H9 (cell line): ENCODE measurements at regions not wholly inside any gene's neighbourhood (a gene's known extent, or its start where the extent isn't known, plus 50 kb on each side); places are given as distances from the start of the nearest gene placed in this dataset.
A peak's percentile ranks its signal among the peaks of the same experiment; 100 is the strongest.

Source experiments
- DNase-seq: peaks from one replicate; pipeline ENCODE4 v3.0.0-alpha.2; 2017
- H2AFZ ChIP-seq: one replicate; pipeline ENCODE4 v1.6.1; 2013; ENCODE audit warnings: mild to moderate bottlenecking, low read length, control low read depth, moderate library complexity
- H2AK5ac ChIP-seq: 2 replicates; pipeline ENCODE4 v1.6.1; 2013; ENCODE audit warnings: low read length, control low read depth, mixed read lengths; ENCODE audit not compliant: insufficient read length
- H2BK120ac ChIP-seq: one replicate; pipeline ENCODE4 v1.6.1; 2013; ENCODE audit warnings: low read depth, mild to moderate bottlenecking, low read length, control low read depth, inconsistent platforms; ENCODE audit not compliant: poor library complexity, severe bottlenecking
- H2BK12ac ChIP-seq: 2 replicates; pipeline ENCODE4 v1.6.1; 2013; ENCODE audit warnings: low read length, control low read depth, mixed read lengths, low read depth; ENCODE audit not compliant: insufficient read length
- H2BK15ac ChIP-seq: 2 replicates; pipeline ENCODE4 v1.6.1; 2013; ENCODE audit warnings: low read depth, low read length, control low read depth
- H2BK20ac ChIP-seq: one replicate; pipeline ENCODE4 v1.6.1; 2013; ENCODE audit warnings: low read depth, mild to moderate bottlenecking, low read length, control low read depth, inconsistent platforms; ENCODE audit not compliant: poor library complexity, severe bottlenecking
- H2BK5ac ChIP-seq: 2 replicates; pipeline ENCODE4 v1.6.1; 2013; ENCODE audit warnings: low read length, control low read depth, mixed read lengths; ENCODE audit not compliant: insufficient read length
- H3K14ac ChIP-seq: 2 replicates; pipeline ENCODE4 v1.6.1; 2013; ENCODE audit warnings: low read length, control low read depth; ENCODE audit not compliant: insufficient read depth
- H3K18ac ChIP-seq: 2 replicates; pipeline ENCODE4 v1.6.1; 2013; ENCODE audit warnings: low read depth, mild to moderate bottlenecking, mixed read lengths, low read length, control low read depth; ENCODE audit not compliant: insufficient read length
- H3K23ac ChIP-seq: 2 replicates; pipeline ENCODE4 v1.6.1; 2013; ENCODE audit warnings: low read length, control low read depth, mixed read lengths, low read depth; ENCODE audit not compliant: insufficient read length
- H3K23me2 ChIP-seq: 2 replicates; pipeline ENCODE4 v1.6.1; 2013; ENCODE audit warnings: low read depth, mild to moderate bottlenecking, mixed read lengths, low read length, control low read depth; ENCODE audit not compliant: insufficient read length, poor library complexity, severe bottlenecking
- H3K27ac ChIP-seq: 2 replicates; pipeline ENCODE4 v1.5.1; 2013; ENCODE audit warnings: low read length, control low read depth, mixed read lengths, low read depth; ENCODE audit not compliant: insufficient read length
- H3K27me3 ChIP-seq: 2 replicates; pipeline ENCODE4 v1.6.1; 2013; ENCODE audit warnings: low read length, control low read depth, inconsistent platforms; ENCODE audit not compliant: insufficient read depth
- H3K4ac ChIP-seq: 2 replicates; pipeline ENCODE4 v1.6.1; 2013; ENCODE audit warnings: low read depth, mild to moderate bottlenecking, control low read depth, inconsistent platforms, low read length, moderate library complexity
- H3K4me1 ChIP-seq: 2 replicates; pipeline ENCODE4 v1.6.1; 2013; ENCODE audit warnings: low read length, control low read depth, inconsistent platforms; ENCODE audit not compliant: insufficient read depth
- H3K4me2 ChIP-seq: 2 replicates; pipeline ENCODE4 v1.6.1; 2013; ENCODE audit warnings: low read length, control low read depth, mixed read lengths; ENCODE audit not compliant: insufficient read length, insufficient read depth
- H3K56ac ChIP-seq: 2 replicates; pipeline ENCODE4 v1.6.1; 2013; ENCODE audit warnings: low read depth, mild to moderate bottlenecking, mixed read lengths, low read length, control low read depth; ENCODE audit not compliant: insufficient read length
- H3K79me1 ChIP-seq: 2 replicates; pipeline ENCODE4 v1.6.1; 2013; ENCODE audit warnings: low read depth, mild to moderate bottlenecking, moderate library complexity, low read length, control low read depth, inconsistent platforms; ENCODE audit not compliant: insufficient read depth, poor library complexity, severe bottlenecking
- H3K79me2 ChIP-seq: 2 replicates; pipeline ENCODE4 v1.6.1; 2013; ENCODE audit warnings: low read length, control low read depth, inconsistent platforms; ENCODE audit not compliant: insufficient read depth
- H3K9ac ChIP-seq: 2 replicates; pipeline ENCODE4 v1.6.1; 2013; ENCODE audit warnings: low read length, control low read depth, mixed read lengths; ENCODE audit not compliant: insufficient read length; ENCODE audit errors: extremely low read depth
- H3K9me3 ChIP-seq: one replicate; pipeline ENCODE4 v1.6.1; 2013; ENCODE audit warnings: low read depth, low read length, inconsistent platforms; ENCODE audit not compliant: control insufficient read depth
- H3T11ph ChIP-seq: one replicate; pipeline ENCODE4 v1.6.1; 2013; ENCODE audit warnings: mild to moderate bottlenecking, low read length, control low read depth, inconsistent platforms
- H4K20me1 ChIP-seq: one replicate; pipeline ENCODE4 v1.6.1; 2013; ENCODE audit not compliant: control insufficient read depth, insufficient read length, insufficient read depth
- H4K5ac ChIP-seq: 2 replicates; pipeline ENCODE4 v1.6.1; 2013; ENCODE audit warnings: low read depth, mild to moderate bottlenecking, mixed read lengths, low read length, control low read depth; ENCODE audit not compliant: insufficient read length
- H4K8ac ChIP-seq: replicated peaks from 2 replicates; pipeline ENCODE4 v1.6.1; 2013; ENCODE audit warnings: low read length, control low read depth, mixed read lengths, low read depth; ENCODE audit not compliant: insufficient read length
- H4K91ac ChIP-seq: 2 replicates; pipeline ENCODE4 v1.6.1; 2013; ENCODE audit warnings: low read depth, mild to moderate bottlenecking, moderate library complexity, mixed read lengths, low read length, control low read depth; ENCODE audit not compliant: insufficient read length
- H3K27ac Mint-ChIP-seq, 3 experiments: 2 replicates in 2 of 3; 3 replicates in 1 of 3; pipeline ENCODE4 v1.8.0; 2020 to 2021; ENCODE audit warnings: mixed read lengths in 3 of 3, mild to moderate bottlenecking in 1 of 3, moderate library complexity in 1 of 3
- H3K27me3 Mint-ChIP-seq: 2 replicates; pipeline ENCODE4 v1.8.0; 2021; ENCODE audit warnings: low read depth, mild to moderate bottlenecking, moderate library complexity, mixed read lengths
- H3K36me3 Mint-ChIP-seq, 3 experiments: 2 replicates in 2 of 3; 3 replicates in 1 of 3; pipeline ENCODE4 v1.8.0; 2020 to 2021; ENCODE audit warnings: low read depth in 3 of 3, mixed read lengths in 3 of 3; ENCODE audit not compliant: insufficient read depth in 1 of 3
- H3K4me1 Mint-ChIP-seq, 2 experiments: 2 replicates each; pipeline ENCODE4 v1.8.0; 2020; ENCODE audit warnings: mixed read lengths in 2 of 2
- H3K4me3 Mint-ChIP-seq, 2 experiments: 2 replicates in 1 of 2; 3 replicates in 1 of 2; pipeline ENCODE4 v1.8.0; 2020 to 2021; ENCODE audit warnings: mild to moderate bottlenecking in 2 of 2, mixed read lengths in 2 of 2, moderate library complexity in 1 of 2
- H3K9me3 Mint-ChIP-seq, 2 experiments: 2 replicates in 1 of 2; 3 replicates in 1 of 2; pipeline ENCODE4 v1.8.0; 2020; ENCODE audit warnings: mild to moderate bottlenecking in 2 of 2, mixed read lengths in 2 of 2, moderate library complexity in 1 of 2
- WGBS: extraction: QIAGEN DNeasy Blood & Tissue Kit; methylation state at CpG from one replicate; pipeline ENCODE4 v1.1.7; 2013; ENCODE audit warnings: missing lambda C conversion rate, low lambda C conversion rate, mixed read lengths; ENCODE audit not compliant: insufficient read length; ENCODE audit errors: extremely low coverage; 5-methylcytosine and 5-hydroxymethylcytosine counted together
- TF ChIP-seq, protein P1 (sequence below): fragments of 200-600 bp; sonication (generic); conservative IDR thresholded peaks from 3 replicates; pipeline ENCODE4 v1.8.0; 2021; ENCODE audit warnings: antibody characterized with exemption, mild to moderate bottlenecking

DNA sequence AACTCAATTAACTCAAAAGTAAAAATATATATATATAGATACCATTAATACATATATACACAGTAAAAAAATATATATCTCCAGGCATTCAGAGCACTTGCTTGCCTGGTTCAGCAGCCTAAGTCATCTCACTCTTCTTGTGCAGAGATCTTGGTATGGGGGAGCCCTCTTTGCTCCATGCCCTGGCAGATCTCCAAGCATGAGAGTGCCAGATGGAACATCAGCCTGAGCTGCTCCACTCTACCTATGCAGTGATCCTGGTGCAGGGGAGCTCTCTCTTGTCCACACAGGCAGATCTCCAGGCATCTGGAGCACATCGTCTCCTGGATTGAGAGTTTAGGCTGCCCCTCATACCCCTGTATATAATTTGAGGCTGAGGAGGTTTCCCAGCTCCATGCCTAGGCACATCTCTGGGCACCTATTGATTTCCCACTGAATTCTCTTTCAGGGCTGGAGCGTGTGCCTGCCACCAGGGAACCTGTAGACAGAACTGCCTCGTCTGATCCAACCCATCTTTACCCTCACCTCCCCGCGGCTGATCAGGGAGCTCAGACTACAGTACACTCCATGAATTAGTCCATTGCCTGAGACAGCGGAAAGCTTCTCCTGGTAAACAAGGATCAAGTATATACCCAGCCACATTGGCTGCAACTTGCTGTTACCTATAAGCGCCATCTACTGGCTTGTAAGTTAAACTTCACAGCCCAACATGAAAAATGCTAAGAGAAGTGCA is 342.4 kb upstream of the GRIA1 start:
- Mint-ChIP-seq H3K9me3 (peaks cover 0 to 7% of the 10 kb centered on the region in 2 experiments; a peak in 4 of 5 replicates), H3K4me3 (peak overlapping the region in 1 of 2 experiments; percentile 26; a peak in 1 of 5 replicates), H3K4me1 (peaks cover 2 to 3% of the 10 kb centered on the region in 2 experiments), H3K27ac (no peak overlapping the region; a peak in 1 of 7 replicates), H3K27me3 (no peaks in the 10 kb centered on the region), H3K36me3 (peaks cover 0 to 6% (median 2%) of the 10 kb centered on the region in 3 experiments; a peak in 2 of 7 replicates)
- H3K27ac ChIP-seq, result no peak overlapping the region
- H3K79me2 ChIP-seq, result no peaks in the 10 kb centered on the region
- H3K23me2 ChIP-seq, result no peaks in the 10 kb centered on the region
- H4K20me1 ChIP-seq, result no peaks in the 10 kb centered on the region
- no CpG with 5 or more reads among the region's 7 CpGs for WGBS
- no peak overlapping the region for H4K8ac ChIP-seq
- H3K79me1 ChIP-seq, result no peaks in the 10 kb centered on the region
- no peak overlapping the region for H3T11ph ChIP-seq
- TF ChIP-seq, protein P1, sequence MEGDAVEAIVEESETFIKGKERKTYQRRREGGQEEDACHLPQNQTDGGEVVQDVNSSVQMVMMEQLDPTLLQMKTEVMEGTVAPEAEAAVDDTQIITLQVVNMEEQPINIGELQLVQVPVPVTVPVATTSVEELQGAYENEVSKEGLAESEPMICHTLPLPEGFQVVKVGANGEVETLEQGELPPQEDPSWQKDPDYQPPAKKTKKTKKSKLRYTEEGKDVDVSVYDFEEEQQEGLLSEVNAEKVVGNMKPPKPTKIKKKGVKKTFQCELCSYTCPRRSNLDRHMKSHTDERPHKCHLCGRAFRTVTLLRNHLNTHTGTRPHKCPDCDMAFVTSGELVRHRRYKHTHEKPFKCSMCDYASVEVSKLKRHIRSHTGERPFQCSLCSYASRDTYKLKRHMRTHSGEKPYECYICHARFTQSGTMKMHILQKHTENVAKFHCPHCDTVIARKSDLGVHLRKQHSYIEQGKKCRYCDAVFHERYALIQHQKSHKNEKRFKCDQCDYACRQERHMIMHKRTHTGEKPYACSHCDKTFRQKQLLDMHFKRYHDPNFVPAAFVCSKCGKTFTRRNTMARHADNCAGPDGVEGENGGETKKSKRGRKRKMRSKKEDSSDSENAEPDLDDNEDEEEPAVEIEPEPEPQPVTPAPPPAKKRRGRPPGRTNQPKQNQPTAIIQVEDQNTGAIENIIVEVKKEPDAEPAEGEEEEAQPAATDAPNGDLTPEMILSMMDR, result peak; percentile 84
- H4K91ac ChIP-seq, result no peak overlapping the region
- H3K9me3 ChIP-seq, result no peaks in the 10 kb centered on the region
- no peak overlapping the region for H3K23ac ChIP-seq
- H3K9ac ChIP-seq, result no peak overlapping the region
- no peak overlapping the region for H3K4ac ChIP-seq
- H3K4me2 ChIP-seq, result no peak overlapping the region
- H2AK5ac ChIP-seq, result no peak overlapping the region
- H3K56ac ChIP-seq, result no peak overlapping the region
- no peaks in the 10 kb centered on the region for H3K27me3 ChIP-seq
- no peak overlapping the region for H2BK20ac ChIP-seq
- no peak overlapping the region for H2AFZ ChIP-seq
- H3K14ac ChIP-seq, result no peak overlapping the region
- H2BK15ac ChIP-seq, result no peak overlapping the region
- H2BK5ac ChIP-seq, result no peak overlapping the region
- peak; percentile 58 for DNase-seq
- H4K5ac ChIP-seq, result no peak overlapping the region
- no peak overlapping the region for H3K18ac ChIP-seq
- H2BK12ac ChIP-seq, result no peak overlapping the region
- no peaks in the 10 kb centered on the region for H3K4me1 ChIP-seq
- H2BK120ac ChIP-seq, result no peak overlapping the region
